Fibroblast of skin of right biceps (primary cell): ENCODE measurements at regions not wholly inside any gene's neighbourhood (a gene's known extent, or its start where the extent isn't known, plus 50 kb on each side); places are given as distances from the start of the nearest gene placed in this dataset.

Experiments used
- DNase-seq: peaks from one replicate; pipeline ENCODE4 v3.0.0-alpha.2; 2013

DNA sequence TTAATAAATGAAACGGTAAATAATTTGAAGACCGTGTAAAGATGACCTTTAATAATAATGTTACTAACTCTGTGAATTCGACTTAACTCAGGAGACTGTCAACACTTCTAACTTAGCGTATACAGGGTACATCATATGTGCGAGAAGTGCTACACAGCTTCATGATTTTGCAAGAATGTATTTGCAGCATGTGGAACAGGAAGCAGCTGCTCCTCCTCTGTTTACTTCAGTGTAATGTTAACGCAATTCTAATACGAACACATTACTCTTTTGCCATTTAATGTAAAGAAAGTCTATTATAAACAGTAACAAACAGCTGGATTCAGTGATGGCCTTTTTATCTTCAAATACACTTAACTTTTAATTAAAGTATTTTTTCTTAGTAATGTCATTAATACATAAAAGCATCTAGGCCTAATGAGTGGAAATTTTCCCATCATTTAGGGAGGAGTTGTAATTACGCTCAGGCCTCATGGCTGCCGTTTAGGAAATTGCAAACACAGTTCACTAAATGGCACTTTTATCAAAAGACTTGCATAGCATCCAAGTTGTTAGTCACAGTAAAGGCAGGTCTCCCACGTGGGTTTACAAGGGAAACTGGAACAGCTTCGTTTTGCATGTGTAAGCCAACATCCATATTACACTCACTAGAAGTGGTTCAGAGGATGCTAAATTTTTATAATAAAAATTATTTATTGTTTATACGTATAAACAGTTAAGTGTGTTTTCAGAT is 635.7 kb downstream of the FBXO15 start:
- peak; percentile 33 for DNase-seq

GRCh38 chr18:73509460-73509859 is 638.2 kb downstream of the FBXO15 start:
- DNase-seq, result peak; percentile 62

- DNase-seq, result no peak
Observed at GRCh38 chr18:73503326-73503725, 635.5 kb upstream of the NETO1 start.

GRCh38 chr18:73487966-73488365 is 620.2 kb upstream of the NETO1 start:
- DNase-seq, result peak; percentile 68

DNA sequence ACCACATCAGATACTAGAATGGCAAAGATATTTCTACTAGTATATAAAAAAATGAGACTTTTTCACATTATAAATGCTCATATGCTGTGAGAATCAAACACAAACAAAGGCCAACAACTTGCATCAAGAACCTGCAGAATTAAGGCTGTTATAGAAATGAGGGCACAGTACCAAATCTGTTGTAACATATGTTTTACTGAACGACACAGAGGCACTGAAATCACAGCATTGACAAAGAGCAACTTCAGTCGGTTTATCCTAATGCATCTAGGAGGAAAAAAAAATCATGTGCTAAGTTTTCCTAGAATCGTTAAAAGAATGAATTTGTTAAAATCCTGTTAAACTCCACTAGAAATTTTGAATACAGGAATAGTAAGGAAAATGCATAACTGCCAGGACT is 617.4 kb upstream of the NETO1 start:
- no peak for DNase-seq

DNA sequence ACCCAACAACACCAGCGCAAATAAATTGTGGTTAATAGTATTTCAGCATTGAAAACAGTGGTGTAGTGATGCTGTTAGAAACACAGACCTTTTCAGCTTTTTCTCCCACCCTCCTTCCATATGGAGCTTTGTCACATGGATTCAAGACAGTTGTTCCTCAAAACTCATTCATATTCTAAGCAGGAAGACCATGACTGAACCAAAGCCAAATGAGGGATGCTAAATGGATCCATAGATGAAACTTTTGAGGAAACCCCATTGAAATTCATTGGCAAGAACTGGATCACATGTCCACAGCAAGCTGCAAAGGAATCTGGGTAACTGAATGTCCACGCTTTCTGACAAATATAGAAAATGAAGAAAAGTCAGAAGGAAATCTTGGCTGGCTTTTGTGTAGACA is 615.1 kb upstream of the NETO1 start:
- DNase-seq, result no peak

DNA sequence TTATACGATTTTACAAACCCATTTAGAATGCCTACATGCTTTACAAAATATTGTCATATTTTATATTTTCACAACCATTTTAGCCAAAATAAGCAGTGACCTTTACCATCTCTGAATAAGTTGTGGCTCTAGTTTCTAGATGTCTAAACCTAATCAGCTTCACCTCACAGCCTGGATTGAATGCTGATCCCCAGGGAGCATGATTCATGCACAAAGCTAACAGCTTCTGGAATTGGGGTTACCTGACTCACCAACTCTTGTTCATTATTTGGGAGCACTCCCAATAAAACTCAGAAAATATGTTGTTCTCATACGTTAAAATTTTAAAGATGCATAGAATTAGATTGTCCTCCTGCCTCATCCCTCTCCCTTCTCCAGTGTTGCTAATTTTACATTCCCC is 611.7 kb upstream of the NETO1 start:
- DNase-seq, result peak; percentile 71

GRCh38 chr18:73478191-73478590 is 610.4 kb upstream of the NETO1 start:
- DNase-seq, result no peak

GRCh38 chr18:73476031-73476430 is 608.2 kb upstream of the NETO1 start:
- no peak for DNase-seq

DNA sequence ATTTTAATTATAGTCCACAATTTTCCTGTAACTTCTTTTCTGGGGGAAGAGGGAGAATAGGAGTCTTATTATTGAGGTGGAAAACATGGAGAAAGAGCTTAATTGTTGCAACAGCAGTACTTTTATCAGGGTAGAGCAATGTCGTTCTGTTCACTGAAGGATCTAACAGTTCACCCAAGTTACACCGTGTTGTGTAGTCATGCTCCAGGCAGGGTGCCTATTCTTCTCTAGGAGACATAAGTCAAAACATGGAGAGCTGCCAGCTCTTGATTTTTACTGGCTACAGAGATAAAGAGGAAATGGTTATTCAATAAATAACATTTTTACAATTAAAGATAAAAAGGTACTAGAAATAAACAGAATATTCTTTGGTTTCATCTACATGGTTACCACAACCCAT is 594.3 kb upstream of the NETO1 start:
- peak; percentile 68 for DNase-seq

DNA sequence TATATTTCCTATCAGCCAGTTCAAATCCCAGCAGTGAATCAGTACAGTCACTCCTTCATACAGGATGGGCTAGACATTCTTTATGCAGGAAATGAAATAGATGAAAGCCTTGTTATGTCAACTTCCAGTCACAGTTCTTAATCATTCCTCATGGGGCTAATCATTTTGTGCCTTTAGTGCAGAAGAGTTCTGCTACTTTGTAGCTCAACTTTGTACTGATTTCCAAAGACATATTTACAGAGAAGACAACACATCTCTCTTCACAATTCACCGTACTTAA is 593.9 kb upstream of the NETO1 start:
- peak; percentile 30 for DNase-seq

DNA sequence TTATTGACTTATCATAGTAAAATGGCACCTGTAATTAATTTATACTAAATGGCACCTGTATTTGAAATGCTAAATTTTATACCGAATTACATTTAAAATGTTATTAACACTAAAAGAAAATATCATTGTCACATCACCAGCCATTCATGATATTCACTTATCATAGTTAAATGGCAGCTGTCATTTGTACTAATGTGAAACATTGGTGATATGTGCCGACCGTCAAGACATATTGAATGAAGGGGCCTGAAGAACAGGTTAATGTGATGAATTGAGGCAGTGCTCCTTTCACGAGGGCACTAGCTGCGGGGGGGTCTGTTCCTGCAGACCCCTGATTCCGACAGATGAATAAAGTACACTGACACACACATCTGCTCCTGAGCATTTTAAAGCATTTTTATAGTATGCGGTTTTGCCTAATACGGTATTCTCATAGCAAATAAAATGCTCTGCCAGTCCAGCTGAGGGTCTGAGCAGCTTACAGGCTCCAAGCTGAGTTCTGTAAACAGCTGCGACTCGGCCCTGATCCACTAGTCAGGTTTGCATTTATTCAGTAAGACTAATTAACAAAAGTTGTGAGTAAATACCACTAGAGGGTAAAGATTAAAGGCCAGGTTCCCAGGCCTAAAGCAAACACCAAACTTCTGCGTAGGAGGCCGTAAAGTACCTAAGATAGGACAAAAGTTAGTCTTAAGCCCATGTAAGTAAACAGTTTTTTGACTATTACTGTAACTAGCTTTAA is 593.4 kb upstream of the NETO1 start:
- DNase-seq, result no peak

DNA sequence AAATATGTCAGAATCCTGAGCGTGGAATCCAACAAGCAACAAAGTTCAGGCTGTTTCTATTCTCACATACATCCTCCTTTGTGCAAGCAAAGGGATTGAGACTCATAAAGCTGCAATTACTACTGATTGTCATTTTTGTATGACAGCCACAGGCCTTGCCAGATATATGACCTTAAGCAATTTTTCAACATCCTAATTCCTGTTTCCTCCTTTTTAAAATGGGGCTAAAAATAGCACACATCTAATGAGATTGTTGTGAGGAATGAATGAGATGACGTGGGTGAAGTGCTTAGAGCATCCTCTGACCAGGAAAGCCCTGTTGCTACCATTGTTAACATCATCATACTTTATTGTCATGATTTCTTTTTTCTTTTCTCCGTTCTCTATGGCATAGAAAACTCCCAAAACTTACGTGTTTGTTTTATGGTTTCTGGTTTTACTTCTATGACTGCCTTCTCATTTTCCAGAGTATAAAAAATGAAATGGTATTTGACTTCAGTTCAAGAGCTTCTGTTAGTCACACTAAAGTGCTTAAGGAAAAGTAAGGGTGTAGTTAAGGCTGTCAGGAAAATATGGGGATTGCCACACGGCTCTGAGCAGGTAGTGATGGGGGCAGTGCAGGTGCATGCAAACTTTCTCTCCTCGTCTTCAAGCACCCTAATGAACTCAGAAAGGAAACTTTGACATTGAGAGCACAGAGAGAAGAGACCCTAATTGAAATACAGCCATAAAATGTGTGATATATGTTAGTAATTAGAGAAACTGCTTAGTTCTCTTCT is 590.6 kb upstream of the NETO1 start:
- peak; percentile 23 for DNase-seq

GRCh38 chr18:73456643-73457042 is 588.9 kb upstream of the NETO1 start:
- DNase-seq, result no peak

DNA sequence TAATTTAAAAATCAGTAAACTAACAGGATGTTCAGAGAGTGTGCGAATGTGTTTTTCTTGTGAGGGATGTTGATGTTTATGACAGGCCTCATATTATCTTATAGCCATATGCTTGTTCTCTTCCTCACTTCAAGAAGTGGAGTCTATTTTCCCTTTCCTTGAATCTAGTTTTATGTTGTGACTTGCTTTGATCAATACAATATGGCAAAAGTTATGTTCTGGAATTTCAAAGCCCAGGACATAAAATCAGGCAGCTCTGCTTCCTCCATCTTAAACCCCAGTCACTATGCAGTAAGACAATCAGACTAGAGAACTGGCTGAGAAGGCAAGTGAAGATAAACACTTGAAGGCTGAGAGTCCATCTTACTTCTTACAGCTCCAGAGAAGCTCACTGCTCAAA is 585.1 kb upstream of the NETO1 start:
- DNase-seq, result no peak

DNA sequence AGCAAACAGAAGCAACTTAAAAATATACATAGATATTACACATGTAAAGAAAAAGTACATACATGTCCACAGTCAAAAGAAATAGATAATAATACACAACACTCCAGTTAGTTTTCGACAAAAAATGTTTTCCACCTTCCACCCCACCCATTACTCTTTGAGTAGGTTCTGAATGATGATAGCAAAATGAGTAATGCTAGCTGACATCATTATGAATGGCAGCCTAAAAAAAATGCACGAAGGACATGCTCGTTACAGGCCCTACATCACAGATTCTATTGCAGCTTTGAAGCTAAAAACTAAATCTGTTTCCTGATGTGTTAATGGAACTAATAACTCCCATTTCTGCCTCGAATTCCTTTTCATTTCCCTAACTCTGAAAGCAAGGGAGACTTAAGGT is 578.7 kb upstream of the NETO1 start:
- no peak for DNase-seq

- no peak for DNase-seq
Observed at GRCh38 chr18:73431620-73432019, 563.8 kb upstream of the NETO1 start.

GRCh38 chr18:73421010-73421409 is 553.2 kb upstream of the NETO1 start:
- no peak for DNase-seq

- no peak for DNase-seq
Observed at GRCh38 chr18:73419531-73419930, 551.7 kb upstream of the NETO1 start.

DNA sequence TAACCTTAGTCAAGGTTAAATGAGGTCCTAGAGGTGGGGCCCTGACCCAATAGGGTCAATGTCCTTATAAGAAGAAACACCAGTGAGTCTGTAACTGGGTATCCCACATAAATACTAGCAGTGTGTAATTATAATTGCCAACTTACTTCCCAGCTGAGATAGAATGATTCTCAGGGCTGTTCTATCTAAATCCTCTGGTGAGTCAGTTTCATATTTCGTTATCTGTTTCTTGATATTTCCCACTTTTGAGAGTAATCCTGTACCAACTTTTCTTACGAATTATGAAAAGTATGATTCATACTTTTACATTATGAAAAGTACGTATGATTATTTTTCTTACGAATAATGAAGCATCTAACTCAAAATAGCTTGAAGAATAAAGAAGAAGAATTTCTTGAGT is 546.8 kb upstream of the NETO1 start:
- DNase-seq, result no peak

- DNase-seq, result no peak
Observed at GRCh38 chr18:73414069-73414468, 546.3 kb upstream of the NETO1 start.

DNA sequence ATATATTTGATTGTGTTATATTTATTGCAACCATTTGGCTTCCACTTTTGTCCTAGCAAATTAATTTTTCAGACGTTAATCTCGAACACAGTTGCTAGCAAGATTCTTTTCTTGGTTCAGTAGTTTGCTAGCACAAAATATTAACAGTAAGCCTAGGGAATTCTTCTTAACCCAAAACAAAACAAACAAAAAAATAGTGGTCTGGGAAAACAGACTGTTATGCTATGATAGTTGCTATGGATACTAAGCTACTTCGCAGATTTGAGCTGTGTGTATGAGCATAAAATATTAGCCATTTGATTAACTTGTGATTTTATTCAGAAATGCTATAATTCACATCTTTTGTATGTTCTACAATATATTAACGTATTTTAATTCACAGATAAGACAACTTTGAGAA is 541.5 kb upstream of the NETO1 start:
- DNase-seq, result no peak

GRCh38 chr18:73408469-73408868 is 540.7 kb upstream of the NETO1 start:
- peak; percentile 16 for DNase-seq

GRCh38 chr18:73407506-73407905 is 539.7 kb upstream of the NETO1 start:
- DNase-seq, result peak; percentile 11
